Left ventricle myocardium superior (tissue), 1 donor: ENCODE measurements at regions not wholly inside any gene's neighbourhood (a gene's known extent, or its start where the extent isn't known, plus 50 kb on each side); places are given as distances from the start of the nearest gene placed in this dataset.
A peak's percentile ranks its signal among the peaks of the same experiment; 100 is the strongest.

Experiments used
- ATAC-seq: fragments of 200-7000 bp; cut with Tn5 transposase; one replicate; pipeline ENCODE4 v1.9.1; 2020; ENCODE audit warnings: mild to moderate bottlenecking, moderate library complexity
- DNase-seq: peaks from one replicate; pipeline ENCODE4 v3.0.0-alpha.2; 2020
- intact Hi-C: fragments of 100-400 bp; cut with micrococcal nuclease; formaldehyde crosslinking; loops from one replicate; pipeline ENCODE4 v1.11.0; 2022
- donor health status: DM: no; HTN: yes; CAD: no; lungs with severe emphysema.

DNA sequence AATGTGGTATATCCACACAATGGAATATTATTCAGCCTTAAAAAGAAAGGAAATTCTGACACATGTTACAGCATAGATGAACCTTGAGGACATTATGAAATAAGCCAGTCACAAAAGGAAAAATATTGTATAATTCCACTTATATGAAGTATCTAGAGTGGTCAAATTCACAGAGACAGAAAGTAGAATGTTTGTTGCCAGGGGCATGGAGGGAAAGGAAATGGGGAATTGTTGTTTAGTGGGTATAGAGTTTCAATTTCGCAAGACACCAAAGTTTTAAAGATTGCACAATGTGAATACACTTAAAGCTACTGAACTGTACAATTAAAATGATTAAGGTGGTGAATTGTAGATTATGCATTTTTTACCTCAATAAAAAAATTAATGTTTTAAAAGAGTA is 92.9 kb downstream of the TXNL1 start:
- no peak for ATAC-seq
- intact Hi-C loops = no loop called here
- DNase-seq = no peak

- intact Hi-C loops = no loop called here
- ATAC-seq = no peak
- DNase-seq = no peak
Observed at GRCh38 chr18:56542476-56542875, 95.9 kb downstream of the TXNL1 start.

- DNase-seq (no peak), ATAC-seq (no peak)
- intact Hi-C loops = no loop called here
Observed at GRCh38 chr18:56541793-56542192, 96.6 kb downstream of the TXNL1 start.

DNA sequence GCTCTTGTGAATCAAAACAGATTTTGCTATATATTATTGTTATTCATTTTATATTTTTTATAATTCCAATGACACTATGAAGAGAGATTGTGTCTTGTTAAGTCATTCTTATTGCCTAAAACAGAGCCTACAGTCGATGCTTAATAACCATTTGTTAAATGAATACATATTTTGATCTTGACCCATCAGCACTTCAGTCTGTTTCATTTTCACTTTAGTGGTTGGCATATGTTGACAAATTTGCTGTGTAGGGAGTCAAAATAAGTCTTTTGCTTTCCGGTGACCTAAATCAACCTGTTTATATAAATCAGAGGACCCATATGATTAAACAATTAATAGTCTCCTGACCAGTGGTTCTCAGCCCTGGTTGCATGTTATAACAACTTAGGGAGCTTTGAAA is 97.1 kb downstream of the TXNL1 start:
- intact Hi-C loops = no loop called here
- DNase-seq = no peak
- ATAC-seq = no peak

- no peak for ATAC-seq
- intact Hi-C loops = no loop called here
- DNase-seq = no peak
Observed at GRCh38 chr18:56538746-56539145, 99.6 kb downstream of the TXNL1 start.

DNA sequence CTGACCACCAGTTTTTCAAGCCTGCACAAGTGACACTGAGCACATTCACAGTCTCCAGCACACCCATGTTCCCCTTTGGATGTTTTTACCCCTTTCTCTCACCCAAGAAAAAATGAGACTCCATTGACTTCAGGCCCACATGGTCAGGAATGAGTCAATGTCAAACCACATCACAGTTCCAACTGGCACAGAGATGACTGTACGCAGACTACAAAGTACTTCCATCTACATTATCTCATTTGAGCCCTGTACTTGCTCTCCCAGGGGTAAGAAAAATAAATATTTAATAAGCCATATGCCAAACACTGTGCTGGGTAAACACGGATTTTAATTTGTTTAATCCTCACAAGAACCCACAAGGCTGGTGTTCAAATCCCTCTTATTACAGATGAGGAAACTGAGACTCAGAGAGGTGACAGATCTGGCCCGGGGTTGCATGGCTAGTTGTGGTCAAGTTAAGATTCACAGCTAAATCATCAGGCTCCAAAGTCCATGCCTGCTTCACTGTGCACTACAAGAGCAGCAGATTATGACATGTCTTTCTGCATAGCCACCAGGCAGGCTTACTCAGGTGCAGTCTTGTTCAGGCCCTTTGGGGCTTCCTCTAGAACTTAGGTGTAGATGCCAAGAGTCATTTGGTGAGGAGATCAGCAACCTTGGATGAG is 106.1 kb downstream of the TXNL1 start:
- intact Hi-C loops = no loop called here
- no peak for DNase-seq

DNA sequence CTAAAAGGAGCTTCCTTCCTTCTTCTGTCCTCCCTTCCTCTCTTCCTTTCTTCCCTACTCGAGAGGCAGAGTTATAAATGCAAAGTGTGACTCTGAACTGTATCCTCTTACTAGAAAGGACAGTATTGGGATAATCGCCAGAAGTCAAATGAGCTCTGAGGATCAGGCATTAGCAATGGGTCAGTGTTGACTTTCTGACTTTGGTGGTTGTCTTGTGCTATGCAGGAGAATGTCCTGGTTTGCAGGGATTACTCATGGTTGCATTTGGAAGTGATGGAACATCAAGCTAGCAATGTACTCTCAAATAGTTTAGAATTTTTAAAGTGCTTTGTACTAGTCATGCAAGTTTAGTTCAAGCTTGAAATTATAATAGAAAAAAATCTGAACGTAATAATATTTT is 115.6 kb downstream of the TXNL1 start:
- ATAC-seq (no peak), DNase-seq (no peak)
- intact Hi-C loops = no loop called here

More for the DNA sequence above, 106.1 kb downstream of the TXNL1 start:
- ATAC-seq = no peak

- DNase-seq = no peak
- no peak for ATAC-seq
- intact Hi-C loops = no loop called here
Observed at GRCh38 chr18:56521263-56521662, 117.1 kb downstream of the TXNL1 start.

GRCh38 chr18:56517761-56518160 is 120.6 kb downstream of the TXNL1 start:
- DNase-seq = no peak

DNA sequence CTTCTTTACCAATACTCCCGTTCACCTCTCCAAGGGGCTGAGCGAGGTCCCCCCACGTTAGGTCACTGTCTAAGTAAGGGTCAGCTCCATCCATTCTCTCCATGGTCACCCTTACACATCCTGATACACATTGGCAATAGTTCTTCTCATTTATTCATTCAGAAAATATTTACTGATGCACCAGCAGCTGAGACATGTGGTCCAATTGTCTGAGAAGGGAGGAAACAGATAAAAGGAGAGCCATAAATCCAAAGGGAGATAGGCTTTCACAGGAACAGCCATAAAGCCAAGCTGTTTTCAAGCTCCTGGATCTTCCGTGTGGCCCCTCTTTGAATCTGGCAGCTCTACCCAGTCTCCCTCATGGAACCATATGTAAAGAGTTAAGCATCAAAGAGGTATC is 121.2 kb downstream of the TXNL1 start:
- intact Hi-C loops = no loop called here
- ATAC-seq = no peak
- no peak for DNase-seq

More at GRCh38 chr18:56517761-56518160, 120.6 kb downstream of the TXNL1 start:
- intact Hi-C loops = no loop called here
- no peak for ATAC-seq

- DNase-seq = no peak
- intact Hi-C loops = no loop called here
- no peak for ATAC-seq
Observed at GRCh38 chr18:56516789-56517188, 121.6 kb downstream of the TXNL1 start.

DNA sequence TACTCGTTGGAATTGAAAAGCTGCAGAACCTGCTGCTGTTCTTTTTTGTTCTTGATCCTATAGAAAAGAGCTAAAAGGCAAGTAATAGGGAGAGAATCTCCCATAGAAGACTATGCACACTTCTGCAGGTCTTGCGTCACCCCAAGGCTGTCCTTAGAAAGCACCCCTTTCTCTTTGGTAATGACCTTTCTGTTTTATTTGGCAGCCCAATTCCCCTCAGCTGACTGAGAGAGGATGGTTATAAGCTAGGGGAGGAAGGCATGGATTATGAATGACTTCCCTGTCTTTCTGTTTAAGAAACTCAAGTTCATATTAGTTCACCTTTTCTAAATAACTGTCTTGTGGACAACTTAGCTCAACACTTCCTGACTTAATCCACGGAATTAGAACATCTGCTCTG is 122.9 kb downstream of the TXNL1 start:
- DNase-seq (no peak), ATAC-seq (no peak)
- intact Hi-C loops = no loop called here

- intact Hi-C loops = no loop called here
- DNase-seq (no peak), ATAC-seq (no peak)
Observed at GRCh38 chr18:56511996-56512395, 126.4 kb downstream of the TXNL1 start.

DNA sequence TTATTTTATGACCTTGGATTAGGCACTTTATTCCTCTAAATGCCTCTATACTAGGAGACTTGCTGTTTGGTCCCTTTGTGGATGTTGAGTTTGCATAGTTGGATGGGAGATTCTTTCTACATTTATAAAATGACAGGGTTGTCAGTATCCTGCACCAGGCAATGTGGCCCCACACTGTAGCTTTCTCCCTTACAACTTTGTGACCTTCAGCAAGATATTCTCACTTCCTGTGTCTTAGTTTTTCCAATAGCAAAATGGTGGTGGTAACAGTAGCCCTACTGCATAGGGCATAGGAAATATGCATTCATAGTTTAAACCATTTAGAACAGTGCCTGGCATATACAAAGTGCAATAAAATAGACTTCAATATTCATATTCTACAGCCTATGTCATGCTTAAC is 128.3 kb downstream of the TXNL1 start:
- intact Hi-C loops = no loop called here
- ATAC-seq = no peak
- DNase-seq = no peak

GRCh38 chr18:56509656-56510055 is 128.7 kb downstream of the TXNL1 start:
- intact Hi-C loops = no loop called here

GRCh38 chr18:56508370-56509036 is 129.9 kb downstream of the TXNL1 start:
- intact Hi-C loops = no loop called here
- ATAC-seq = peak; percentile 73
- DNase-seq = no peak

More at GRCh38 chr18:56509656-56510055, 128.7 kb downstream of the TXNL1 start:
- DNase-seq = no peak
- no peak for ATAC-seq

GRCh38 chr18:56505971-56506370 is 132.4 kb downstream of the TXNL1 start:
- ATAC-seq = no peak
- intact Hi-C loops = no loop called here
- DNase-seq = no peak

GRCh38 chr18:56505293-56505692 is 133.1 kb downstream of the TXNL1 start:
- ATAC-seq (no peak), DNase-seq (no peak)
- intact Hi-C loops = no loop called here

- ATAC-seq (peak; percentile 62), DNase-seq (no peak)
- intact Hi-C loops = no loop called here
Observed at GRCh38 chr18:56501896-56502295, 136.5 kb downstream of the TXNL1 start.

DNA sequence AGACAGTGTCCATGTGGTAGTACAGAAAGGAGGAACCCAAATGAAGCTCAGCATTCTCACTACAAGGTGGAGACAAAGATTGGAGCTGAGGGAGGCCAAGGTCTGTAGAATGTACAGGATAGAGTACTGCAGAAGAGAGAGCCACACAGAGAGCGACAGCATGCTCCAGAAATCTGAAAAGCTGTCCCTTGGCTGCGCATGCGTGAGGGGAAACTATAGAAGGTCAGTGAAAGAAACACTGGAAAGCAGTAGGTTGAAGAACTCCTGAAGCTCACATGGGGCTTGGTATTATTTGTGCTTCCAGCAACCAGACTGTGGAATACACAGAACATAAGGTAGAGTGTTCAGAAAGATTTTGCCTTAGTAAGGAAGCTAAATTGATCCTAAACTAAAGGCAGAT is 142.5 kb downstream of the TXNL1 start:
- DNase-seq = no peak
- ATAC-seq = no peak
- intact Hi-C loops = no loop called here

DNA sequence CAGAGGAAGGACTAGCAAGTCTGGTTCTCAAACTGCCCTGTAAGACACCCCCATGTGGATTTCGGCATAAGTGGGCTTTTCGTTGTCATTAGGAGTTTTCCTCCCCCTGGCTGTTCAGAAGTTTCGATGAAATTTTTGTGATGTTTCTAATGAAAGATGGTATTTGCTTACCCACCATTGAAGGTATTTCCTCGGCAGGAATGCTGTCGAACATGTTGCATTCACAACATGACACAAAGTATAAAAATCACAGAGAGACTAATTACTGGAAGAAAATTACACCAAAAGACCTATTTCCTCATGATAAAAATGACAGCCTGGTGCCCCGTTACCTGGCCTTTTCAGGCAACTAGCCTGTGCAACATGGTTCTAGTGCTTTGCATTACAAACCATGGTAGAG is 144.9 kb downstream of the TXNL1 start:
- no peak for DNase-seq
- intact Hi-C loops = no loop called here
- no peak for ATAC-seq
